ENCODE measurements at regions not wholly inside any gene's neighbourhood (a gene's known extent, or its start where the extent isn't known, plus 50 kb on each side); places are given as distances from the start of the nearest gene placed in this dataset.
"Not testable (repeated sequence)": the region's sequence is repeated elsewhere in the genome, so short reads cannot be mapped to it uniquely, and the experiment has no call there.

- DNase-seq (ENCODE audit: low spot score), result no peak
Measured at GRCh38 chr1:227416156-227416830, 98.0 kb upstream of the CDC42BPA start.

- no peak for DNase-seq (ENCODE audit: low spot score)
Measured at GRCh38 chr1:227415115-227415790, 97.0 kb upstream of the CDC42BPA start.

- no peak for DNase-seq (ENCODE audit: low spot score)
Measured at GRCh38 chr1:227411066-227411465, 92.8 kb upstream of the CDC42BPA start.

GRCh38 chr1:227406332-227406731 is 88.0 kb upstream of the CDC42BPA start:
- not testable (repeated sequence) for DNase-seq (ENCODE audit: low spot score)

- no peak for DNase-seq (ENCODE audit: low spot score)
Measured at GRCh38 chr1:227403535-227403934, 85.2 kb upstream of the CDC42BPA start.

- peak; percentile 77 for DNase-seq (ENCODE audit: low spot score)
Measured at GRCh38 chr1:227401562-227402342, 83.5 kb upstream of the CDC42BPA start.

GRCh38 chr1:227399152-227399730 is 80.9 kb upstream of the CDC42BPA start:
- DNase-seq (ENCODE audit: low spot score), result no peak

- peak; percentile 61 for DNase-seq (ENCODE audit: low spot score)
Measured at GRCh38 chr1:227397354-227397978, 79.2 kb upstream of the CDC42BPA start.

GRCh38 chr1:227396539-227397353 is 78.5 kb upstream of the CDC42BPA start:
- DNase-seq (ENCODE audit: low spot score), result peak; percentile 87

- peak; percentile 73 for DNase-seq (ENCODE audit: low spot score)
Measured at GRCh38 chr1:227395426-227396028, 77.2 kb upstream of the CDC42BPA start.

GRCh38 chr1:227392984-227393764 is 74.9 kb upstream of the CDC42BPA start:
- no peak for DNase-seq (ENCODE audit: low spot score)

- DNase-seq (ENCODE audit: low spot score), result no peak
Measured at GRCh38 chr1:227391879-227392278, 73.6 kb upstream of the CDC42BPA start.

- no peak for DNase-seq (ENCODE audit: low spot score)
Measured at GRCh38 chr1:227391211-227391610, 72.9 kb upstream of the CDC42BPA start.

GRCh38 chr1:227390525-227390924 is 72.2 kb upstream of the CDC42BPA start:
- DNase-seq (ENCODE audit: low spot score), result no peak

GRCh38 chr1:227388214-227389168 is 70.2 kb upstream of the CDC42BPA start:
- peak; percentile 70 for DNase-seq (ENCODE audit: low spot score)

GRCh38 chr1:227379555-227379892 is 61.2 kb upstream of the CDC42BPA start:
- no peak for DNase-seq (ENCODE audit: low spot score)

- no peak for DNase-seq (ENCODE audit: low spot score)
Measured at GRCh38 chr1:227378871-227379554, 60.7 kb upstream of the CDC42BPA start.

- no peak for DNase-seq (ENCODE audit: low spot score)
Measured at GRCh38 chr1:227378181-227378580, 59.9 kb upstream of the CDC42BPA start.

All from LoVo (cell line).